Smooth muscle cell (in vitro differentiated cells): ENCODE measurements at regions not wholly inside any gene's neighbourhood (a gene's known extent, or its start where the extent isn't known, plus 50 kb on each side); places are given as distances from the start of the nearest gene placed in this dataset.

Experiments used
- DNase-seq: peaks from one replicate; lab custom pipeline; 2025; ENCODE audit not compliant: unreplicated experiment; lab: John Stamatoyannopoulos, UW
- H2AFZ ChIP-seq: fragments of 200-600 bp; sonication (generic); 2 replicates; pipeline ENCODE4 v1.6.0; 2016; ENCODE audit warnings: antibody characterized with exemption, low read depth, mild to moderate bottlenecking
- H3F3A ChIP-seq: fragments of 200-600 bp; sonication (generic); 2 replicates; pipeline ENCODE4 v1.6.0; 2017; ENCODE audit warnings: antibody characterized with exemption, low read depth
- H3K27ac ChIP-seq: fragments of 200-600 bp; sonication (generic); 2 replicates; pipeline ENCODE4 v1.5.1; 2016; ENCODE audit warnings: low read depth, mild to moderate bottlenecking
- H3K27me3 ChIP-seq: fragments of 200-600 bp; sonication (generic); 2 replicates; pipeline ENCODE4 v1.6.1; 2016; ENCODE audit warnings: low read depth, mild to moderate bottlenecking
- H3K36me3 ChIP-seq: fragments of 200-600 bp; sonication (generic); 2 replicates; pipeline ENCODE4 v1.5.1; 2016; ENCODE audit warnings: low read depth
- H3K4me1 ChIP-seq: fragments of 200-600 bp; sonication (generic); 2 replicates; pipeline ENCODE4 v1.5.1; 2016; ENCODE audit warnings: low read depth
- H3K4me2 ChIP-seq: fragments of 200-600 bp; sonication (generic); 2 replicates; pipeline ENCODE4 v1.6.0; 2016; ENCODE audit warnings: mild to moderate bottlenecking
- H3K4me3 ChIP-seq: fragments of 200-600 bp; sonication (generic); 2 replicates; pipeline ENCODE4 v1.5.1; 2016; ENCODE audit warnings: mild to moderate bottlenecking
- H3K79me2 ChIP-seq: fragments of 200-600 bp; sonication (generic); 2 replicates; pipeline ENCODE4 v1.6.0; 2016; ENCODE audit warnings: low read depth, mild to moderate bottlenecking
- H3K9ac ChIP-seq: fragments of 200-600 bp; sonication (generic); 2 replicates; pipeline ENCODE4 v1.6.0; 2016; ENCODE audit warnings: low read depth
- H3K9me3 ChIP-seq: fragments of 200-600 bp; sonication (generic); replicated peaks from 2 replicates; pipeline ENCODE4 v1.5.1; 2016; ENCODE audit warnings: low read depth
- H4K20me1 ChIP-seq: fragments of 200-600 bp; sonication (generic); 2 replicates; pipeline ENCODE4 v1.6.0; 2016; ENCODE audit warnings: low read depth
- CTCF ChIP-seq: fragments of 200-600 bp; sonication (generic); IDR thresholded peaks from 2 replicates; pipeline ENCODE4 v1.5.1; 2017; ENCODE audit warnings: borderline replicate concordance, mild to moderate bottlenecking, antibody characterized with exemption; ENCODE audit not compliant: insufficient read depth, poor library complexity, severe bottlenecking
- WGBS: methylation state at CpG from one replicate; pipeline ENCODE4 v1.1.7; 2016; ENCODE audit warnings: low lambda C conversion rate; 5-methylcytosine and 5-hydroxymethylcytosine counted together

- H4K20me1 ChIP-seq, result no peaks in the 10 kb centered on the region
- 78% methylated on average over 3 of the region's 3 CpGs for WGBS
- DNase-seq, result no peak
Measured at GRCh38 chr5:57561231-57561842, 78.7 kb upstream of the ACTBL2 start.

GRCh38 chr5:57559110-57559635, 76.6 kb upstream of the ACTBL2 start:
- H2AFZ ChIP-seq, result no peak overlapping the region
- H4K20me1 ChIP-seq, result no peaks in the 10 kb centered on the region
- no peaks in the 10 kb centered on the region for H3K9me3 ChIP-seq
- H3K27me3 ChIP-seq, result no peaks in the 10 kb centered on the region
- H3K79me2 ChIP-seq, result no peaks in the 10 kb centered on the region
- no peak overlapping the region for H3K4me3 ChIP-seq
- H3K4me2 ChIP-seq, result no peak overlapping the region
- no peaks in the 10 kb centered on the region for H3K36me3 ChIP-seq
- DNase-seq, result no peak
- TF ChIP-seq CTCF, result no peak
- no peaks in the 10 kb centered on the region for H3K4me1 ChIP-seq
- H3K27ac ChIP-seq, result no peak overlapping the region
- H3K9ac ChIP-seq, result no peak overlapping the region
- WGBS, result 73% methylated on average over 3 of the region's 3 CpGs
- H3F3A ChIP-seq, result no peaks in the 10 kb centered on the region

More at GRCh38 chr5:57561231-57561842, 78.7 kb upstream of the ACTBL2 start:
- Histone ChIP-seq H3K4me1 (no peaks in the 10 kb centered on the region), H2AFZ (no peak overlapping the region), H3F3A (no peaks in the 10 kb centered on the region), H3K9ac (no peak overlapping the region), H3K27ac (no peak overlapping the region), H3K9me3 (no peaks in the 10 kb centered on the region), H3K4me3 (no peak overlapping the region), H3K79me2 (no peaks in the 10 kb centered on the region), H3K27me3 (no peaks in the 10 kb centered on the region), H3K4me2 (no peak overlapping the region), H3K36me3 (no peaks in the 10 kb centered on the region)
- TF ChIP-seq CTCF, result no peak

GRCh38 chr5:57552033-57552432, 69.4 kb upstream of the ACTBL2 start:
- H3K36me3 ChIP-seq, result no peaks in the 10 kb centered on the region
- no peaks in the 10 kb centered on the region for H4K20me1 ChIP-seq
- H3K9me3 ChIP-seq, result no peaks in the 10 kb centered on the region
- WGBS, result 60% methylated on average over 3 of the region's 3 CpGs
- no peak for DNase-seq
- no peaks in the 10 kb centered on the region for H3K4me1 ChIP-seq
- no peak overlapping the region for H3K4me3 ChIP-seq
- H3K79me2 ChIP-seq, result no peaks in the 10 kb centered on the region
- no peak for TF ChIP-seq CTCF
- H2AFZ ChIP-seq, result no peak overlapping the region
- no peaks in the 10 kb centered on the region for H3K27me3 ChIP-seq
- no peak overlapping the region for H3K4me2 ChIP-seq
- no peak overlapping the region for H3K27ac ChIP-seq
- H3F3A ChIP-seq, result no peaks in the 10 kb centered on the region
- H3K9ac ChIP-seq, result no peak overlapping the region

- no peaks in the 10 kb centered on the region for H3K4me1 ChIP-seq
- H2AFZ ChIP-seq, result no peak overlapping the region
- H3K9ac ChIP-seq, result no peak overlapping the region
- 88% methylated on average over 3 of the region's 3 CpGs for WGBS
- H3K27ac ChIP-seq, result no peak overlapping the region
- H3K27me3 ChIP-seq, result no peaks in the 10 kb centered on the region
- no peak overlapping the region for H3K4me2 ChIP-seq
- H3K79me2 ChIP-seq, result no peaks in the 10 kb centered on the region
- H3K36me3 ChIP-seq, result no peaks in the 10 kb centered on the region
- TF ChIP-seq CTCF, result no peak
- H4K20me1 ChIP-seq, result no peaks in the 10 kb centered on the region
- no peaks in the 10 kb centered on the region for H3F3A ChIP-seq
- no peak overlapping the region for H3K4me3 ChIP-seq
- no peak for DNase-seq
- no peaks in the 10 kb centered on the region for H3K9me3 ChIP-seq
Measured at GRCh38 chr5:57551251-57551650, 68.6 kb upstream of the ACTBL2 start.
